Gastroesophageal sphincter (tissue), 4 donors: ENCODE measurements at regions not wholly inside any gene's neighbourhood (a gene's known extent, or its start where the extent isn't known, plus 50 kb on each side); places are given as distances from the start of the nearest gene placed in this dataset.

Source experiments
- ATAC-seq: fragments of 150-250 bp; one replicate; pipeline ENCODE4 v1.9.1; 2016; ENCODE audit warnings: mild to moderate bottlenecking, moderate library complexity
- H3K27ac ChIP-seq, 4 donors: fragments of 200-600 bp; sonication (generic) in 3 of 4; 1 replicate in 3 of 4; 2 replicates in 1 of 4; pipeline ENCODE4 v1.5.1; 2016 to 2019
- H3K27me3 ChIP-seq: fragments of 200-600 bp; sonication (generic); one replicate; pipeline ENCODE4 v1.5.1; 2019
- H3K36me3 ChIP-seq, 2 donors: fragments of 200-600 bp; sonication (generic); one replicate each; pipeline ENCODE4 v1.5.1; 2019; ENCODE audit warnings: control low read depth in 1 of 2
- H3K4me1 ChIP-seq, 3 donors: fragments of 200-600 bp; sonication (generic); 1 replicate in 2 of 3; 2 replicates in 1 of 3; pipeline ENCODE4 v1.5.1; 2016 to 2019; ENCODE audit warnings: control low read depth in 2 of 3
- H3K4me3 ChIP-seq, 2 donors: fragments of 200-600 bp; sonication (generic); one replicate each; pipeline ENCODE4 v1.5.1; 2019; ENCODE audit warnings: mild to moderate bottlenecking in 1 of 2, moderate library complexity in 1 of 2
- H3K9me3 ChIP-seq, 3 donors: fragments of 200-600 bp; sonication (generic); one replicate each; pipeline ENCODE4 v1.5.1; 2017 to 2019; ENCODE audit warnings: control low read depth in 2 of 3
- EP300 ChIP-seq: sonication (generic); formaldehyde crosslinking; IDR thresholded peaks from one replicate; pipeline ENCODE4 v1.6.1; 2017; ENCODE audit warnings: antibody characterized with exemption, mild to moderate bottlenecking
- POLR2A ChIP-seq, 2 donors: fragments of 450-650 bp; IDR thresholded peaks; one replicate each; pipeline ENCODE4 v1.6.1; 2017; ENCODE audit warnings: antibody characterized with exemption in 2 of 2, mild to moderate bottlenecking in 2 of 2, moderate library complexity in 1 of 2
- POLR2AphosphoS5 ChIP-seq: sonication (generic); formaldehyde crosslinking; IDR thresholded peaks from one replicate; pipeline ENCODE4 v1.6.1; 2017; ENCODE audit warnings: antibody characterized with exemption
- WGBS, 2 donors: methylation state at CpG; one replicate each; pipeline ENCODE4 v1.1.5; 2018; ENCODE audit warnings: low coverage in 1 of 2; 5-methylcytosine and 5-hydroxymethylcytosine counted together
- TF ChIP-seq, protein P1 (sequence below), 4 experiments: fragments of 200-600 bp in 2 of 4; fragments of 450-650 bp in 2 of 4; sonication (generic) in 1 of 4; IDR thresholded peaks; one replicate each; pipeline ENCODE4 v1.5.1; 2017 to 2019; ENCODE audit warnings: antibody characterized with exemption in 4 of 4, mild to moderate bottlenecking in 2 of 4, moderate library complexity in 2 of 4

- 92 to 100% methylated on average over 3 of the region's 3 CpGs for WGBS, 2 donors
- no peaks in the 10 kb centered on the region for H3K36me3 ChIP-seq
These were observed 86.6 kb downstream of the BOD1 start for GRCh38 chr5:173529861-173530260.

DNA sequence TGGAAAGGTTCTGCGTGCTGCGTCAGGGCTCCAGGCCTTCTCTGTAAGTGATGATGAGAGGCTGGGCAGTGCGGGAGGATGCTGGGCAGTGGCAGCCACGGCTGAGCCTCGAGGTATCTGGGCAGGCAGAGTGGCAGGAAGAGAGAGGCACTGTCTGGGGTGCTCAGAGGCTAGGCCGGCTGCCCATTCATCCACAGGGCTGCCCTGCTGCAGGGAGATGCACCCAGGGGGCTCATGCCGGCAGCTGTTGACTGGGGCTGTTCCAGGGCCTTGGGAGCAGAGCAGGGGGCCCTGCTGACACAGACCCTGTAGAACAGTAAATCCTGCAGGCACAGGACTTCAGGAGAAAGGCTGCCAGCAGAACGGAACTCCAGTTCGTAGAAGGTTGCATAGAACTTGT lies 88.8 kb downstream of the BOD1 start:
- Histone ChIP-seq H3K4me3 (no peak overlapping the region), H3K36me3 (no peaks in the 10 kb centered on the region), H3K4me1 (no peaks in the 10 kb centered on the region), H3K27ac (no peak overlapping the region), H3K9me3 (no peaks in the 10 kb centered on the region), H3K27me3 (no peaks in the 10 kb centered on the region)
- ATAC-seq = no peak
- 78 to 93% methylated on average over 5 to 6 of the region's 9 CpGs for WGBS, 2 donors
- TF ChIP-seq, protein P1, sequence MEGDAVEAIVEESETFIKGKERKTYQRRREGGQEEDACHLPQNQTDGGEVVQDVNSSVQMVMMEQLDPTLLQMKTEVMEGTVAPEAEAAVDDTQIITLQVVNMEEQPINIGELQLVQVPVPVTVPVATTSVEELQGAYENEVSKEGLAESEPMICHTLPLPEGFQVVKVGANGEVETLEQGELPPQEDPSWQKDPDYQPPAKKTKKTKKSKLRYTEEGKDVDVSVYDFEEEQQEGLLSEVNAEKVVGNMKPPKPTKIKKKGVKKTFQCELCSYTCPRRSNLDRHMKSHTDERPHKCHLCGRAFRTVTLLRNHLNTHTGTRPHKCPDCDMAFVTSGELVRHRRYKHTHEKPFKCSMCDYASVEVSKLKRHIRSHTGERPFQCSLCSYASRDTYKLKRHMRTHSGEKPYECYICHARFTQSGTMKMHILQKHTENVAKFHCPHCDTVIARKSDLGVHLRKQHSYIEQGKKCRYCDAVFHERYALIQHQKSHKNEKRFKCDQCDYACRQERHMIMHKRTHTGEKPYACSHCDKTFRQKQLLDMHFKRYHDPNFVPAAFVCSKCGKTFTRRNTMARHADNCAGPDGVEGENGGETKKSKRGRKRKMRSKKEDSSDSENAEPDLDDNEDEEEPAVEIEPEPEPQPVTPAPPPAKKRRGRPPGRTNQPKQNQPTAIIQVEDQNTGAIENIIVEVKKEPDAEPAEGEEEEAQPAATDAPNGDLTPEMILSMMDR (IDR thresholded peaks at IDR 0.05) = no peak
- TF ChIP-seq POLR2A (IDR thresholded peaks at IDR 0.05) (no peak), EP300 (no peak), POLR2AphosphoS5 (no peak)

More at GRCh38 chr5:173529861-173530260, 86.6 kb downstream of the BOD1 start:
- Histone ChIP-seq H3K27me3 (no peaks in the 10 kb centered on the region), H3K4me3 (no peak overlapping the region), H3K27ac (no peak overlapping the region), H3K4me1 (no peaks in the 10 kb centered on the region), H3K9me3 (no peaks in the 10 kb centered on the region)
- no peak for ATAC-seq
- TF ChIP-seq POLR2AphosphoS5 (no peak), POLR2A (IDR thresholded peaks at IDR 0.05) (no peak), EP300 (no peak)
- TF ChIP-seq, protein P1 (IDR thresholded peaks at IDR 0.05) = no peak

GRCh38 chr5:173524136-173524535 lies 92.3 kb downstream of the BOD1 start:
- 72 to 88% methylated on average over 3 of the region's 3 CpGs for WGBS, 2 donors
- Histone ChIP-seq H3K4me3 (no peak overlapping the region), H3K27ac (no peak overlapping the region), H3K27me3 (no peaks in the 10 kb centered on the region), H3K36me3 (no peaks in the 10 kb centered on the region), H3K4me1 (no peaks in the 10 kb centered on the region), H3K9me3 (peaks cover 0 to 17% (median 0%) of the 10 kb centered on the region in 3 donors)
- no peak for ATAC-seq
- no peak for TF ChIP-seq POLR2AphosphoS5

DNA sequence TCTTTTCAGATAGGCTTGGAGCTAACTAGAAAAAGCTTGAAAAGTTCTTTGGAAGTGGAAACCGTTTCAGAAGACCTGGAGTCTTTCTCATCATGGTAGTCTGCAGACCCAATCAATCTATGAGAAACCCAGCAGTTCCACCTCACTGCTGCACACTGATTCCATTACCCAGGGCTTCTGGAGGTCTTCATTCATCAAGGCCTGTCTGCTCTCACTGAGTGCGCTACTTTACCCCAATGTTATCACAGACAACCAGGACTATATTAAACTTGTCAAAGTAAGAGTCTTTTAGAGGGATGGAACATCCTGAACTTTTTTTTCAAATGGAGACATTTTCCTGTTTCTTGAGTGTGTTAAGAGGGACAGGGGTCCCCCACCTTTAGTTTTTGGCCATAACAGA lies 93.1 kb downstream of the BOD1 start:
- WGBS, 2 donors = 50 to 59% methylated on average over 1 to 2 of the region's 2 CpGs
- TF ChIP-seq EP300 = no peak
- H3K4me3 ChIP-seq = no peak overlapping the region

DNA sequence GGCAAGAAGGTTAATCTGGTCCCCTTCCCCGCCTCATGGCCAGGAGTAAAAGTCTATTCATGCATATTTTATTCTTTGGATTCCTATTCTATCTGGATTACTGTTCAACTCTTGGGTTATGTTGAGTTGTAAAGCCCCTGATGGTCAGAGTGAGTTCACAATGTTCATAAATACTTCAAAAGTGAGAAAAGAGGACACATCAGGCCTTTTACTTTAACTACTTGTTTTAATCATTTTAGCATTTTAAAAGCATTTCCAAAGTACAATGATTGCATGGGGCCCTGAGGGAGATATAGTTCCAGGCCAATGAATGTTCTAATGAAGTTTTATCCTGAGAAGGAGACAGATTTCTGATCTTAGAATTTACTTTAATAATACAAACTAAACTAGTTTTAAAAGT lies 93.9 kb downstream of the BOD1 start:
- no peak overlapping the region for H3K27ac ChIP-seq
- no peaks in the 10 kb centered on the region for H3K4me1 ChIP-seq
- H3K9me3 ChIP-seq = peaks cover 0 to 17% (median 0%) of the 10 kb centered on the region in 3 donors
- no peak for TF ChIP-seq POLR2A (IDR thresholded peaks at IDR 0.05)
- TF ChIP-seq POLR2AphosphoS5 = no peak
- TF ChIP-seq EP300 = no peak
- TF ChIP-seq, protein P1 (IDR thresholded peaks at IDR 0.05) = no peak
- no peak overlapping the region for H3K4me3 ChIP-seq
- no peaks in the 10 kb centered on the region for H3K27me3 ChIP-seq
- no peak for ATAC-seq
- no peaks in the 10 kb centered on the region for H3K36me3 ChIP-seq
- 75 to 100% methylated on average over 1 of the region's 1 CpG for WGBS, 2 donors

More for the DNA sequence above, 93.1 kb downstream of the BOD1 start:
- peaks cover 0 to 17% (median 0%) of the 10 kb centered on the region in 3 donors for H3K9me3 ChIP-seq
- H3K36me3 ChIP-seq = no peaks in the 10 kb centered on the region
- H3K4me1 ChIP-seq = no peaks in the 10 kb centered on the region
- no peak overlapping the region for H3K27ac ChIP-seq
- no peaks in the 10 kb centered on the region for H3K27me3 ChIP-seq
- no peak for ATAC-seq

DNA sequence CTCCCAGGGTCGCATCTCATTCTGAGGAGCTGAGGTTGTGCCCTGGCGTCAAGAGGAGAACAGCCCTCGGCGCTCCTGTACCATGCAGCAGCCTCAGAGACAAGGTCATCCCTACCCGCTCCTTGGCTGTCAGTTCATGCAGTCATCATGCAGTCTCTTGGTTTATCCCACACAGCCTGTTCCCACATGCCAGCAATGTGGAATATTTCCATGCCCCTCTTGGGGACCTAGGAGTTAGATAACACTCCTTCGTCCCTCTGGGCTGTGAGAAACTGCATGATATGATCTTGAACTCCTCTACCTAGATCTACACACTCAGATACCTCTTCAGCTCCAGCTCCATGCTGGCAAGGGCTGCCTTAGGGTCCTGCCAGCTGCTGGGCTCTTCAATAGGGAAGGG lies 97.6 kb downstream of the BOD1 start:
- 89 to 96% methylated on average over 6 of the region's 6 CpGs for WGBS, 2 donors
- TF ChIP-seq POLR2A (IDR thresholded peaks at IDR 0.05) (no peak), EP300 (no peak), POLR2AphosphoS5 (no peak)
- TF ChIP-seq, protein P1 (IDR thresholded peaks at IDR 0.05) = no peak
- no peak overlapping the region for H3K27ac ChIP-seq
- peaks cover 0 to 17% (median 0%) of the 10 kb centered on the region in 3 donors for H3K9me3 ChIP-seq
- H3K4me1 ChIP-seq = no peaks in the 10 kb centered on the region
- H3K27me3 ChIP-seq = no peaks in the 10 kb centered on the region
- H3K4me3 ChIP-seq = no peak overlapping the region
- ATAC-seq = no peak
- no peaks in the 10 kb centered on the region for H3K36me3 ChIP-seq
